K562 (cell line): ENCODE measurements at regions not wholly inside any gene's neighbourhood (a gene's known extent, or its start where the extent isn't known, plus 50 kb on each side); places are given as distances from the start of the nearest gene placed in this dataset.

Source experiments
- EP300 ChIP-seq: IDR thresholded peaks from 2 replicates; pipeline ENCODE4 v1.6.1; 2012; ENCODE audit warnings: low read length, improper control_type of control experiment
- ESRRA ChIP-seq: fragments of 450-650 bp; IDR thresholded peaks from 2 replicates; pipeline ENCODE4 v1.6.1; 2014; ENCODE audit warnings: low read depth, mild to moderate bottlenecking, moderate library complexity, borderline replicate concordance
- MTA2 ChIP-seq: fragments of 450-650 bp; IDR thresholded peaks from 2 replicates; pipeline ENCODE4 v1.6.1; 2016; ENCODE audit warnings: low read depth
- NCOA2 ChIP-seq, 2 experiments: fragments of 450-650 bp; IDR thresholded peaks; 2 replicates each; pipeline ENCODE4 v1.6.1; 2018; ENCODE audit warnings: mild to moderate bottlenecking in 2 of 2, moderate library complexity in 1 of 2; ENCODE audit not compliant: partially characterized antibody in 2 of 2
- NFE2L1 ChIP-seq: fragments of 450-650 bp; IDR thresholded peaks from 2 replicates; pipeline ENCODE4 v1.6.1; 2016; ENCODE audit warnings: missing genetic modification characterization, low read depth, mild to moderate bottlenecking, missing compliant biosample characterization, moderate library complexity, borderline replicate concordance
- PHTF2 ChIP-seq: fragments of 250-450 bp; sonication (Bioruptor Pico); IDR thresholded peaks from 2 replicates; pipeline ENCODE4 v1.5.0; 2021; ENCODE audit warnings: mild to moderate bottlenecking
- RNF2 ChIP-seq: sonication (generic); IDR thresholded peaks from 2 replicates; pipeline ENCODE4 v1.6.1; 2016
- RUNX1 ChIP-seq: sonication (generic); IDR thresholded peaks from 2 replicates; pipeline ENCODE4 v1.6.1; 2016; ENCODE audit warnings: antibody characterized with exemption, low read depth
- SREBF1 ChIP-seq: fragments of 150-350 bp; IDR thresholded peaks from 2 replicates; pipeline ENCODE4 v1.6.1; 2014; ENCODE audit warnings: antibody characterized with exemption, low read depth, low read length, borderline replicate concordance
- ZNF431 ChIP-seq: sonication (generic); formaldehyde crosslinking; IDR thresholded peaks from 2 replicates; pipeline ENCODE4 v1.8.0; 2022; ENCODE audit warnings: mild to moderate bottlenecking, missing genetic modification reagents
- TF ChIP-seq, protein P1 (sequence below), 3 experiments: IDR thresholded peaks in 2 of 3; conservative IDR thresholded peaks in 1 of 3; 2 replicates each; pipeline ENCODE4 v1.5.1; 2011 to 2012; ENCODE audit warnings: low read length in 3 of 3, mild to moderate bottlenecking in 3 of 3, control low read depth in 2 of 3, improper control_type of control experiment in 1 of 3, inconsistent platforms in 1 of 3, low read depth in 1 of 3, mixed read lengths in 1 of 3, moderate library complexity in 1 of 3; ENCODE audit not compliant: insufficient read depth in 2 of 3
- TF ChIP-seq, protein P2 (sequence below): fragments of 450-650 bp; IDR thresholded peaks from 2 replicates; pipeline ENCODE4 v1.6.1; 2016; ENCODE audit warnings: missing biosample characterization, missing genetic modification characterization
- TF ChIP-seq, protein P3 (sequence below): IDR thresholded peaks from 2 replicates; pipeline ENCODE4 v1.6.1; 2011; ENCODE audit warnings: borderline replicate concordance, low read depth, mild to moderate bottlenecking, moderate library complexity, low read length; ENCODE audit not compliant: insufficient read depth, poor library complexity, severe bottlenecking

DNA sequence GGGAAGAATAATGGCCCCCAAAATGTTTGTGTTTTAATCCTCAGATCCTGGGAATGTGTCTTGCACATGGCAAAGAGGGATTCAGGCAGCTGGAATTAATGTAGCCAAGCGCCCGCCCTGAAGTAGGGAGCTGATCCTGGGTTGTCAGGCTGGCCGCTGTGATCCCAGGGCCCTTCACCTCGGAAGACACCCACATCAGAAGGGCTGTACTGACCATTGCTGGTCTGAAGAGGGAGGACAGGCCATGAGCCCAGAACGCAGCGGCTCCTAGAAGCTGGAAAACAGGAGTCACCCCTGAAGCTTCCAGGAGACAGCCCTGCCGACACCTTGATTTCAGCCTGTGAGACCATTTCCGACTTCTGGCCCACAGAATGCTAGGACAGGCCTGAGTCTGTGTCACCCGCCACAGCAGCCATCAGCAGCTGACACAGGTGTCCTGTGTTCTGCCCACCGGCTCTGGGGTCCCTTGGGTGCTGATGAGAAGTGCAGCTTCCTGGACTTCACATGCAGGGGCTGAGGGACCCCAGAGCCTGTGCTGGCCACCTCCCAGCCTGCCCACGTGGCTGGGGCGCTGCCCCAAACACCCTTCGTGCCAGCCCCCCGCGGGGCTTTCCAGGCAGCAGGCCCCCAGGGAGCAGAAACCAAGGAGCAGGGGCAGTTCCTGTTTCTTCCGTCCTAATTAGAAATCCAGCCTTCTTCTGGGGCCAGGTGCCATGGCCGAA lies 86.3 kb downstream of the ERMARD start:
- TF ChIP-seq, protein P1, sequence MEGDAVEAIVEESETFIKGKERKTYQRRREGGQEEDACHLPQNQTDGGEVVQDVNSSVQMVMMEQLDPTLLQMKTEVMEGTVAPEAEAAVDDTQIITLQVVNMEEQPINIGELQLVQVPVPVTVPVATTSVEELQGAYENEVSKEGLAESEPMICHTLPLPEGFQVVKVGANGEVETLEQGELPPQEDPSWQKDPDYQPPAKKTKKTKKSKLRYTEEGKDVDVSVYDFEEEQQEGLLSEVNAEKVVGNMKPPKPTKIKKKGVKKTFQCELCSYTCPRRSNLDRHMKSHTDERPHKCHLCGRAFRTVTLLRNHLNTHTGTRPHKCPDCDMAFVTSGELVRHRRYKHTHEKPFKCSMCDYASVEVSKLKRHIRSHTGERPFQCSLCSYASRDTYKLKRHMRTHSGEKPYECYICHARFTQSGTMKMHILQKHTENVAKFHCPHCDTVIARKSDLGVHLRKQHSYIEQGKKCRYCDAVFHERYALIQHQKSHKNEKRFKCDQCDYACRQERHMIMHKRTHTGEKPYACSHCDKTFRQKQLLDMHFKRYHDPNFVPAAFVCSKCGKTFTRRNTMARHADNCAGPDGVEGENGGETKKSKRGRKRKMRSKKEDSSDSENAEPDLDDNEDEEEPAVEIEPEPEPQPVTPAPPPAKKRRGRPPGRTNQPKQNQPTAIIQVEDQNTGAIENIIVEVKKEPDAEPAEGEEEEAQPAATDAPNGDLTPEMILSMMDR (IDR thresholded peaks at IDR 0.05 in 2 of 3, conservative IDR thresholded peaks at IDR 0.05 in 1 of 3; ENCODE audit: insufficient read depth in 2 of 3, low read depth in 1 of 3, low read length in 3 of 3): no peak
- TF ChIP-seq RNF2 (no peak), NFE2L1 (tag) (no peak), ESRRA (no peak), SREBF1 (no peak), EP300 (no peak), MTA2 (no peak), ZNF431 (CRISPR knock-in tag) (no peak), NCOA2 (IDR thresholded peaks at IDR 0.05; ENCODE audit: partially characterized antibody in 2 of 2) (no peak), RUNX1 (no peak), PHTF2 (CRISPR knock-in tag) (no peak)
- TF ChIP-seq, protein P2, sequence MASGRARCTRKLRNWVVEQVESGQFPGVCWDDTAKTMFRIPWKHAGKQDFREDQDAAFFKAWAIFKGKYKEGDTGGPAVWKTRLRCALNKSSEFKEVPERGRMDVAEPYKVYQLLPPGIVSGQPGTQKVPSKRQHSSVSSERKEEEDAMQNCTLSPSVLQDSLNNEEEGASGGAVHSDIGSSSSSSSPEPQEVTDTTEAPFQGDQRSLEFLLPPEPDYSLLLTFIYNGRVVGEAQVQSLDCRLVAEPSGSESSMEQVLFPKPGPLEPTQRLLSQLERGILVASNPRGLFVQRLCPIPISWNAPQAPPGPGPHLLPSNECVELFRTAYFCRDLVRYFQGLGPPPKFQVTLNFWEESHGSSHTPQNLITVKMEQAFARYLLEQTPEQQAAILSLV (tag): no peak
- TF ChIP-seq, protein P3, sequence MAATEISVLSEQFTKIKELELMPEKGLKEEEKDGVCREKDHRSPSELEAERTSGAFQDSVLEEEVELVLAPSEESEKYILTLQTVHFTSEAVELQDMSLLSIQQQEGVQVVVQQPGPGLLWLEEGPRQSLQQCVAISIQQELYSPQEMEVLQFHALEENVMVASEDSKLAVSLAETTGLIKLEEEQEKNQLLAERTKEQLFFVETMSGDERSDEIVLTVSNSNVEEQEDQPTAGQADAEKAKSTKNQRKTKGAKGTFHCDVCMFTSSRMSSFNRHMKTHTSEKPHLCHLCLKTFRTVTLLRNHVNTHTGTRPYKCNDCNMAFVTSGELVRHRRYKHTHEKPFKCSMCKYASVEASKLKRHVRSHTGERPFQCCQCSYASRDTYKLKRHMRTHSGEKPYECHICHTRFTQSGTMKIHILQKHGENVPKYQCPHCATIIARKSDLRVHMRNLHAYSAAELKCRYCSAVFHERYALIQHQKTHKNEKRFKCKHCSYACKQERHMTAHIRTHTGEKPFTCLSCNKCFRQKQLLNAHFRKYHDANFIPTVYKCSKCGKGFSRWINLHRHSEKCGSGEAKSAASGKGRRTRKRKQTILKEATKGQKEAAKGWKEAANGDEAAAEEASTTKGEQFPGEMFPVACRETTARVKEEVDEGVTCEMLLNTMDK: no peak
